KBM-7 (cell line): ENCODE measurements at regions not wholly inside any gene's neighbourhood (a gene's known extent, or its start where the extent isn't known, plus 50 kb on each side); places are given as distances from the start of the nearest gene placed in this dataset.

Source experiments
- DNase-seq: peaks from one replicate; pipeline ENCODE4 v3.0.0-alpha.2; 2015
- in situ Hi-C: fragments of 300-500 bp; cut with MboI; formaldehyde crosslinking; loops from 2 replicates; pipeline ENCODE4 v1.14.3; 2020; ENCODE audit warnings: low sequenced_read_pairs, low pct_unique_long_range_greater_than_20kb, mixed read lengths

- in situ Hi-C loops, result no loop called here
Observed at GRCh38 chr16:73255031-73255430, 207.1 kb upstream of the ZFHX3 start.

GRCh38 chr16:73253922-73254480 lies 206.1 kb upstream of the ZFHX3 start:
- DNase-seq, result no peak
- in situ Hi-C loops, result no loop called here

More at GRCh38 chr16:73255031-73255430, 207.1 kb upstream of the ZFHX3 start:
- no peak for DNase-seq

- DNase-seq, result no peak
Observed at GRCh38 chr16:73252446-73252845, 204.5 kb upstream of the ZFHX3 start.

GRCh38 chr16:73251608-73252007 lies 203.7 kb upstream of the ZFHX3 start:
- in situ Hi-C loops, result no loop called here
- no peak for DNase-seq

More at GRCh38 chr16:73252446-73252845, 204.5 kb upstream of the ZFHX3 start:
- in situ Hi-C loops, result no loop called here

GRCh38 chr16:73248316-73248715 lies 200.4 kb upstream of the ZFHX3 start:
- no peak for DNase-seq
- in situ Hi-C loops, result no loop called here

GRCh38 chr16:73240920-73241319 lies 193.0 kb upstream of the ZFHX3 start:
- no peak for DNase-seq
- in situ Hi-C loops, result no loop called here

- in situ Hi-C loops, result no loop called here
- peak; percentile 11 for DNase-seq
Observed at GRCh38 chr16:73237601-73238000, 189.7 kb upstream of the ZFHX3 start.

GRCh38 chr16:73234496-73234895 lies 186.6 kb upstream of the ZFHX3 start:
- in situ Hi-C loops, result no loop called here
- DNase-seq, result no peak

- in situ Hi-C loops, result no loop called here
- DNase-seq, result no peak
Observed at GRCh38 chr16:73233846-73234424, 186.0 kb upstream of the ZFHX3 start.

GRCh38 chr16:73233329-73233765 lies 185.4 kb upstream of the ZFHX3 start:
- in situ Hi-C loops, result no loop called here
- DNase-seq, result no peak

GRCh38 chr16:73232555-73233328 lies 184.8 kb upstream of the ZFHX3 start:
- DNase-seq, result no peak
- in situ Hi-C loops, result no loop called here

GRCh38 chr16:73231944-73232554 lies 184.1 kb upstream of the ZFHX3 start:
- no peak for DNase-seq
- in situ Hi-C loops, result no loop called here

- no peak for DNase-seq
- in situ Hi-C loops, result no loop called here
Observed at GRCh38 chr16:73231379-73231778, 183.5 kb upstream of the ZFHX3 start.

- no peak for DNase-seq
- in situ Hi-C loops, result no loop called here
Observed at GRCh38 chr16:73230651-73231050, 182.7 kb upstream of the ZFHX3 start.

- DNase-seq, result no peak
- in situ Hi-C loops, result no loop called here
Observed at GRCh38 chr16:73228649-73229048, 180.7 kb upstream of the ZFHX3 start.

- DNase-seq, result no peak
- in situ Hi-C loops, result no loop called here
Observed at GRCh38 chr16:73226675-73227074, 178.7 kb upstream of the ZFHX3 start.

- in situ Hi-C loops, result no loop called here
- no peak for DNase-seq
Observed at GRCh38 chr16:73225983-73226382, 178.1 kb upstream of the ZFHX3 start.

- in situ Hi-C loops, result no loop called here
- DNase-seq, result no peak
Observed at GRCh38 chr16:73220836-73221235, 172.9 kb upstream of the ZFHX3 start.

- no peak for DNase-seq
- in situ Hi-C loops, result no loop called here
Observed at GRCh38 chr16:73219176-73219575, 171.2 kb upstream of the ZFHX3 start.

- in situ Hi-C loops, result no loop called here
- no peak for DNase-seq
Observed at GRCh38 chr16:73217654-73218053, 169.7 kb upstream of the ZFHX3 start.
